Cardiac muscle cell (in vitro differentiated cells and primary cell): ENCODE measurements at regions not wholly inside any gene's neighbourhood (a gene's known extent, or its start where the extent isn't known, plus 50 kb on each side); places are given as distances from the start of the nearest gene placed in this dataset.

ENCODE experiments used
- DNase-seq, 2 donors: peaks; one replicate each; pipeline versions ENCODE4 v3.0.0 to v3.0.0-alpha.2; 2010 to 2017; ENCODE audit warnings: low read depth in 1 of 2, low spot score in 1 of 2
- H3K27ac ChIP-seq: fragments of 200-600 bp; sonication (generic); 2 replicates; pipeline ENCODE4 v1.5.1; 2016
- H3K27me3 ChIP-seq: fragments of 200-600 bp; sonication (generic); 2 replicates; pipeline ENCODE4 v1.6.0; 2016; ENCODE audit warnings: control low read depth
- H3K36me3 ChIP-seq: fragments of 200-600 bp; sonication (generic); 2 replicates; pipeline ENCODE4 v1.5.1; 2016; ENCODE audit warnings: control low read depth
- H3K4me1 ChIP-seq: fragments of 200-600 bp; sonication (generic); 2 replicates; pipeline ENCODE4 v1.8.1; 2017; ENCODE audit warnings: low read depth, mild to moderate bottlenecking, mixed run types
- H3K4me3 ChIP-seq: fragments of 200-600 bp; sonication (generic); 2 replicates; pipeline ENCODE4 v1.5.1; 2016; ENCODE audit warnings: mild to moderate bottlenecking
- H3K9me3 ChIP-seq: fragments of 200-600 bp; sonication (generic); 2 replicates; pipeline ENCODE4 v1.5.1; 2017; ENCODE audit warnings: low read depth, mild to moderate bottlenecking, control low read depth
- TF ChIP-seq, protein P1 (sequence below): IDR thresholded peaks from 2 replicates; pipeline ENCODE4 v1.5.1; 2012; ENCODE audit warnings: low read depth, mild to moderate bottlenecking, low read length

DNA sequence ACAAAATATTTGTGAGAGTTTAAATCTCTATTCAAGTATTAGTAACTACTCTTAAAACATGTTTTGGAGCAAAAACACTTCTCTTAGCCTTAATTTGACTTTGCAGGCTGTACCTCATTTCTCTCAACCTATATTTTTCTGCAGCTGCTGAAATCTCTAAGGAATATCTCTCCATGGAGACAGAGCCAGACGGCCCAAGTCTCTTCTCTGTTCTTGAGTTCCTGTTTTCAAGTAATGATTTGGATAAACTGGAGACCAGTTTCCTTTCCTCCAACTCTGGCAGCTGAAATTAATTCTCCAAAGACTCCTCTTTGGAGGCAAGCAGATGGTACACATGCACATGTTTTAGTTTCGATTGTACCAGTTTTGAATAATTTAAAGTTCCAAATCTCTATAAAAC lies 659.7 kb upstream of the NEGR1 start:
- Histone ChIP-seq H3K27me3 (no peaks in the 10 kb centered on the region), H3K36me3 (no peaks in the 10 kb centered on the region), H3K4me3 (no peak overlapping the region), H3K9me3 (no peaks in the 10 kb centered on the region), H3K4me1 (no peaks in the 10 kb centered on the region), H3K27ac (no peak overlapping the region)
- TF ChIP-seq, protein P1, sequence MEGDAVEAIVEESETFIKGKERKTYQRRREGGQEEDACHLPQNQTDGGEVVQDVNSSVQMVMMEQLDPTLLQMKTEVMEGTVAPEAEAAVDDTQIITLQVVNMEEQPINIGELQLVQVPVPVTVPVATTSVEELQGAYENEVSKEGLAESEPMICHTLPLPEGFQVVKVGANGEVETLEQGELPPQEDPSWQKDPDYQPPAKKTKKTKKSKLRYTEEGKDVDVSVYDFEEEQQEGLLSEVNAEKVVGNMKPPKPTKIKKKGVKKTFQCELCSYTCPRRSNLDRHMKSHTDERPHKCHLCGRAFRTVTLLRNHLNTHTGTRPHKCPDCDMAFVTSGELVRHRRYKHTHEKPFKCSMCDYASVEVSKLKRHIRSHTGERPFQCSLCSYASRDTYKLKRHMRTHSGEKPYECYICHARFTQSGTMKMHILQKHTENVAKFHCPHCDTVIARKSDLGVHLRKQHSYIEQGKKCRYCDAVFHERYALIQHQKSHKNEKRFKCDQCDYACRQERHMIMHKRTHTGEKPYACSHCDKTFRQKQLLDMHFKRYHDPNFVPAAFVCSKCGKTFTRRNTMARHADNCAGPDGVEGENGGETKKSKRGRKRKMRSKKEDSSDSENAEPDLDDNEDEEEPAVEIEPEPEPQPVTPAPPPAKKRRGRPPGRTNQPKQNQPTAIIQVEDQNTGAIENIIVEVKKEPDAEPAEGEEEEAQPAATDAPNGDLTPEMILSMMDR: no peak
- no peak for DNase-seq

DNA sequence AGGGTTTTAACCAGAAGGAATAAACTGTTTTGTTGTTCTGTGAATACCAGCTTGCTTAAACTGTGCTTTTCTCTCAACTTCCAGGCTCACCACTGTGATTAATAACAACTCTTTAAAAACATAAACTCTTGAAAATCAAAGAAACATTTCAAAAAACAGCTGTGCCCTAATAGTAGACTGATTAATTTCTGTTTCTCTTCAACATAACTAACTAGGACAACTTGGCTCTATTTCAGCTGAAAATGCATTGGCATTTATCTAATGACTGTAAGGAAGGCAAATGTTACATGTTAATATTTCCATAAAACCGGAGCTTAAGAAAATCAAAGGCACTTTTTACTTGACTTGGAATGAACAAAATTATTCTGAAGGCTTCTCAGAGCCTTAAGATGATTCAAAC lies 656.1 kb upstream of the NEGR1 start:
- TF ChIP-seq, protein P1: no peak
- Histone ChIP-seq H3K27ac (no peak overlapping the region), H3K4me1 (no peaks in the 10 kb centered on the region), H3K9me3 (no peaks in the 10 kb centered on the region), H3K36me3 (no peaks in the 10 kb centered on the region), H3K27me3 (no peaks in the 10 kb centered on the region), H3K4me3 (no peak overlapping the region)
- no peak for DNase-seq

DNA sequence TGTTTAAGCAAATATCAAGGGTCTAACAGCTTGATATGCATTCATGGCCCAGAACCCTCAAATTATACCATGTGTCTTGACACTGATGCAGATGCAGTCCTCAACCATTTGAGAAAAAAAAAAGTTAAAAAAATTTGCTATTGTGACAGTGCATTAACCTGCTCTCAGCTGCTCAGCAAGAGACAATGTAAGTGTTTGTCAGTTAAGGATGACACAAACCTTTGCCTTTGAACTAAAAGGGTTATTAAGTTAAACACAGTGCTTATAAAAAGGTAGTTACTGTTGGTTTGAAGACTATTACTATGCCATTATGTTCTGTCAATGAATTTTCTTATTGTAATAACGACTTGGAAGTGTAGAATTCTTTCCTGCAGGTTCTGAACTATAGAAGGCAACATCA lies 655.6 kb upstream of the NEGR1 start:
- H3K4me1 ChIP-seq: no peaks in the 10 kb centered on the region
- H3K4me3 ChIP-seq: no peak overlapping the region
- H3K27ac ChIP-seq: no peak overlapping the region
- no peaks in the 10 kb centered on the region for H3K27me3 ChIP-seq
- TF ChIP-seq, protein P1: no peak
- H3K36me3 ChIP-seq: no peaks in the 10 kb centered on the region
- H3K9me3 ChIP-seq: no peaks in the 10 kb centered on the region
- DNase-seq: no peak

DNA sequence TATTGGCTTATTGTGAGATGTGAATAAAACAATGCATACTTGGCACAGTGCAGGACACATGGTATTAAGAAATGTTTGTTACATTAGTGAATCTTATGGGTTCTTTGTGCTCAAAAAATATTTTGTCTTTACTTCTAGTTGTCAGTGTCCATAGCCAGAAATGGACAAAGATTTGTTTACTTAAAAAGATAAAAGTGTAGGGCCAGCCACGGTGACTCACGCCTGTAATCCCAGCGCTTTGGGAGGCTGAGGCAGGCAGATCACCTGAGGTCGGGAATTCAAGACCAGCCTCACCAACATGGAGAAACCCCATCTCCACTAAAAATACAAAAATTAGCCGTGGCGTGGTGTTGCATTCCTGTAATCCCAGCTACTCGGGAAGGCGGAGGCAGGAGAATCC lies 654.6 kb upstream of the NEGR1 start:
- no peak overlapping the region for H3K27ac ChIP-seq

DNA sequence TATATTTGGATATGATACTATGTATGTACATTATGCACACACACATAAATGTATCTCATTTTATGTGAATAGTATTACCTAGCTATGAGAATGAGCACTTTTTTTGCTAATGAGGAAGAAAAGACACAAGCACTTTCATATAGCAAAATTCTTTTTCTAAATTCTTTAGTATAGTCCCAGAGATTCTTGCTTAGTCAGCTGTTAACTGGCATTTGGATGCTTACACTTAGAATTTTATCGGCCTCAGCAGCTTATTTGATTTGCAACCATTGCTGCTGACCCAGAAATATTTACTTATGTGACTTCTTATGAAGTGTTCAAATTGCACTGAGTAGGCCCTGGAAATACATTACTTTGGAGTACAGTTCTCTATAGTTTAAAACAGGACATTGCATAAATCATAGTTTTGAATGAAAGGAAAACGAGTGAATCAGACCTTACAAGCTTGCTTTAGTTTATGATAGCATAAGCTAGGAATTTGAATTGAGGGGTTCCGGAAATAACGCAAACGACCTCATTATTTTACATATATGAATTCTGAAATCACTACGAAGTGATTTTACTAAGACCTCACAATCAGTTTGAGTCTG lies 653.9 kb upstream of the NEGR1 start:
- Histone ChIP-seq H3K27me3 (no peaks in the 10 kb centered on the region), H3K4me1 (no peaks in the 10 kb centered on the region), H3K36me3 (no peaks in the 10 kb centered on the region), H3K27ac (no peak overlapping the region), H3K9me3 (no peaks in the 10 kb centered on the region), H3K4me3 (no peak overlapping the region)
- TF ChIP-seq, protein P1: no peak
- no peak for DNase-seq

More for the DNA sequence above, 654.6 kb upstream of the NEGR1 start:
- Histone ChIP-seq H3K4me1 (no peaks in the 10 kb centered on the region), H3K9me3 (no peaks in the 10 kb centered on the region), H3K36me3 (no peaks in the 10 kb centered on the region), H3K27me3 (no peaks in the 10 kb centered on the region), H3K4me3 (no peak overlapping the region)
- TF ChIP-seq, protein P1: no peak
- DNase-seq: no peak

DNA sequence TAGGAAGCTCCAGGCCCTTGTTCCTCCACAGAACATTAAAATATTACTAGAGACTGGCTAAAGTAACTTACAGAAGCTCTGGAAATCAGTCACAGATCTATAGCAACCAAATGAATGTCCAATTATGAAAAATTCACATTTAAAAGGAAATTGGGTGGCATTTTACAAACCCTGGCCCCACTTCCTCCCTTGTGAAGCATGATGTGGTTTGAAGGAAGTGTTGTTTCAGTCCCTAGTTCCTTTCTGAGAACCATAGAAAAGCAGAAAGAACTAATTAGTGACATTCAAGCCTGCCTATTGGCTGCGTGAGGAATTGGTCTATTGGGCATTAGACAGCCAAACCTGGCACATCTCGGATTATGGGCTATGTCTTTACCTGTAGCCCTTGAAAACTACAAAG lies 649.7 kb upstream of the NEGR1 start:
- Histone ChIP-seq H3K4me1 (no peaks in the 10 kb centered on the region), H3K4me3 (no peak overlapping the region), H3K27ac (no peak overlapping the region), H3K9me3 (no peaks in the 10 kb centered on the region), H3K27me3 (no peaks in the 10 kb centered on the region), H3K36me3 (no peaks in the 10 kb centered on the region)
- TF ChIP-seq, protein P1: no peak
- DNase-seq: no peak
